GM19238 (cell line): ENCODE measurements at regions not wholly inside any gene's neighbourhood (a gene's known extent, or its start where the extent isn't known, plus 50 kb on each side); places are given as distances from the start of the nearest gene placed in this dataset.
A peak's percentile ranks its signal among the peaks of the same experiment; 100 is the strongest.

Experiments used
- DNase-seq: peaks from one replicate; pipeline ENCODE4 v3.0.0; 2011; ENCODE audit warnings: low spot score; ENCODE audit not compliant: insufficient read length

- no peak for DNase-seq
Measured at GRCh38 chr12:30828686-30829085, 73.9 kb upstream of the CAPRIN2 start.

DNA sequence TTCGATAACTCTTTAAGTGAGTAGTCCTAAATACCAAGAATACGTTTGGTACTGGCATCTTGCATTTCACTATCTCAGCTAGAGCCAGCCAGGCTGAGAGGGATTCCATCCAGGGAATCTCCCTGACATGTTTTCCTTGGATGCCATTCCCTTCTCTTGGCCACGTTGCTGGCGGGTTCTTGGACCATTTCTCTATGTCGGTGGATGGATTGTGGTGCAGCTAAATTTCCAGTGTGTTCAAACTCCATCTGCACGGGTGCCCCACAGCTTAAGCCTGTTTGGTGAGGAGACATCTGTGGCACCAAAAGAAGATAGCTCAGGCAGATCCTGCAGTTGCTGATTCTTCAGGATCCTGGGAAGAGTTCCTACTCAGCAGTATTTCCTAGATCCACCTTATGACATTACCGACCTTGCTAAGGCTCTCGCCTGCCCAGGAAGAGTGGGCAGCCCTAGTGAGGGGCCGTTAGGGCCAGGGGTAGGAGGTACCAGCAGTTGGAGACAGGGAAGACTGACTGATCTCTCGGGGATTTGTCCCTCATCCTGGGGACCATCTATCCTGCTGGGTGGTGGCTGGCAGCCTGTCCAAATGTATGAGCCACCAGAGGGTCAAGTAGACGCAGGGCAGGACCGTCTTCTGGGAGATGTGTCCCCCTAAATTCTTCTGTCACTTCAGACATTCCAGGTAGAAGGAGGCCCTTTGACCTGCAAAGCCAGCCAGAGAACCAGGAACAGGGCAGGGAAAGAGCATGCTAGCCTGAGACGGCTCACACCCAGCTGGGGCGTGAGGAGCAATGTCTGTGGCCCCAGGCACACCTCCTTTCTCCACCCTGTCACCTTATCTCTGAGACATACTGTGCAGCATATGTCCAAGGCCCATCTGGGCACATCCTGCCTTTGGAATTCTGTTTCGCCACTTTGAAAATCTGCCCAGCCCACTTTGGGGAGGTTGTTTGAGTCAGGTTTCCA is 72.6 kb upstream of the CAPRIN2 start:
- DNase-seq: no peak

DNA sequence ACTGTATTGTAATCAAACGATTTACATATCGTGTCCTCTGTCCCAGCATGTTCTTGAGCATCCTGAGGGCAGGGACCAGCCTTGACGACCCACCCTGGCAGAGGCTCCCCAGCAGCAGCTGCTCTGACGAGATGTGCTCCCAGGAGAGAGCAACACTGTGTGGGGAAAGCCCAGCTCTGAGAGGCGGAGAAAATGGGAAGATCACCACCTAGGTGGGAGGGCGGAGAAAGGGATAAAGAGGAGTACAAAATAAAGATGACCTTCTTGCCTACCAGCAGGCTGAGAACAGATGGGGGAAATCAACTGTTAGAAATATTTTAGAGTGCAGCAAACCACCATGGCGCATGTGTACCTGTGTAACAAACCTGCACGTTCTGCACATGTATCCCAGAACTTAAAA is 71.5 kb upstream of the CAPRIN2 start:
- DNase-seq: no peak

DNA sequence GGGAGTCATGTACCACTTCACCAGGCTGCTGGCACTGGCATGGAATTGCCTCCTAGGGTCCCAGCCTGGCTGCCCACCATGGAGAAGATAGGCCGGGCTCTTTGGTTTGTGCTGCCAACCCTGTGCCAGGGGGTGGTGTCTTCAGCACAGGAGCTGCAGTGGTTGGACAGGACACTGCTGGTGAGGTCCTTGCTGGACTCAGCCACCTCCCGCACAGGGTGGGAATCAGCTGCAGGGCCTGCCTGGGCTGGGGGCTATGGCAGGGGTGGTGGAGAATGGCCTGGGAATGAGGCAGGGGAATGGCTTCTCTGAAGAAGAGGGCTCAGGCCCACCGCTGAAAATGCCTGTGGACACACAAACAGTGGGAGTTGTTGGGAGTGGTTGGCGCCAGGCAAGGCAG is 70.6 kb upstream of the CAPRIN2 start:
- no peak for DNase-seq

DNA sequence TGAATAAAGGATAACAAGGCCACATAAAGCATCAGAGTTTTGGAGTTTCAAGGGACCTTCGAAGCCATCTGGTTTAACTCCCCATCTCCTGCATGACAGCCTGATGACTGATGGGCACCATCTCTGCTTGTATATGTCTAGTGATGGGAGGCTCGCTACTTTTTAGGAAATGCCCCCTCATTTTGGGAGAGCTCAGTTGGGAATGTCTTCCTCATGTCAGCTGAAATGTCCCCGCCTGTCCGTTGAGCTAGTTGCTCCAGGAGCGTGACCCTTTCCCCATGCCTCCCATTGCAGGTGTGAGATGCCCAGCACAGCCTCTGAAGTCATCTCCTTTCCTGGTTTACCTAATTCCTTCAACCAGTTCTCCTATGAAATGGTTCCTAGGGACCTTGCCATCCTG is 69.6 kb upstream of the CAPRIN2 start:
- DNase-seq: no peak

GRCh38 chr12:30823764-30824163 is 69.0 kb upstream of the CAPRIN2 start:
- no peak for DNase-seq

GRCh38 chr12:30823156-30823699 is 68.5 kb upstream of the CAPRIN2 start:
- DNase-seq: no peak

DNA sequence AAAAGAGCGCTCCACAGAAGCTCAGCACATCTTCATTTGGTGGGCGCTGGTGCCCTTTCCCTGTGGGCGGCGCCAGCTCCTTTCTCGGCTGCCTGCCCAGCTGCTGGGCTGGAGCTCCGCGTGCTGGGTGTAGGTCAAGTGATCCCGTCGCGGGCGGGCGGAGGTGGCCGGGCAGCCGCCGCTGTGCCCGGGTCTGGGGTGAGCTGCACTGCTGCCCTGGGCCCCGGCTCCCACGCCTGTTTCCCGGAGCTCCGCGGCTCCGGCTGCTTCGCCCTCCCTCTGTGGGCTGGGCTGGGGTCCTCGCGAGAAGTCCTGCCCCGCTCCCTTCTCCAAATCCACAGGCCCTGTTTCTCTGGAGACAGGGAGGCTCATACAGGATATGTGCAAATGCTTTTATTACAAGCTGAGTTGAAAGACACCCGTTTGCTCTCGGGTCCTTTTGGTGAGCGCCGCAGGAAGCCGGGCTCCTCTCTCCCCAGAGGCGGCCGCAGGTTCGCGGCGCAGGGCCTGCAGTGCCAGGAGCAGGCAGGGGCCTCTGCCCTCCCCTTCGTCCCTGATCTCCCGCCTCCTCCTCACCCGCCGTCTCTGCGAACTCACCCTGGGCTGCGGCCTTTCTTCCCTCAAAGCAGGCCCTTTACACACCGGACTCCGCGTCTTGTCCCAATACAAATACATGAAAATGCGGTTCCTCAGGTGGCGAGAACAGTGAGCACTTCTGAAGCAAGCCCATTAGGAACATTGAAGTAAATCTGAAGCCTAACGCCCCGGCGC is 67.8 kb upstream of the CAPRIN2 start:
- peak; percentile 13 for DNase-seq

DNA sequence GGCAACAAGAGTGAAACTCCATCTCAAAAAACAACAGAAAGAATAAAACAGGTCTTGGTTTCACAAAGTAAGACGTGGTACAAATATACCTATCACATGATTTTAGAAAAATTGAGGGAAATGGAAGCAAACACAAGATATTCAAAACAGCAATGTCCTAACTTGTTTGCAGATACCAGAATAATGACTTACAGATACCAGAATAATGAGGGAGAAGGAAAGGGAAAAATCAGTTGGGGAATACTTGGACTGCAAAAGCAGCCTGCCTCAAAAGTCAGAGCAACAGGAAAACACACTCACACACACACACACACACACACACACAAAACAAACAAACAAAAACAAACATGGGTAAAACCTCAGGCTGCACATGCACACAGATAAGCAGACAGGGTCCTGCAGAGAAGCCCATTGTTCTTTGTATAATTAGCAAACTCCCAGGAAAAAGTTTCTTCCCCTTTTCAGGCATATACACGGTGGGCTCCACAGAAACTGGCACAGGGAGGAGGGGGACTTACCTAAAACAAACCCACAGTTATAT is 65.7 kb upstream of the CAPRIN2 start:
- no peak for DNase-seq

DNA sequence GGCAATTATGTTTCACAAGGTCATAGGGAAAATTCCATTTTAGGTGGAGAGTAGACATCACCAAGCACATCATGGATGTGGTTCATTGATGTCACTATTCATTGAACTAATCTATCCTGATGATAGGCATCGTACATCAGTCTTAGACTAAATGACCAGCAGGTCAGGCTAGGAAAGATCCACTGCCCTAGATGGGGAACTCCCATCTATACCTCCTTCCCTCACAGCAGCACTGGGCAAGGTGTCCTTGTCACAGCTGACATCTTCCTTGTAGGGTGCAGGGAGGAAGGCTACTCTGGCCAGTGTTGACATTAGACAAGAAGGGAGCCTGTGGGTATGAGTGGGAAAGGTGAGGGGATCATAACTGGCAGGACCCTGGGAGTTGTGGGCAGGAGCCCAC is 63.8 kb upstream of the CAPRIN2 start:
- no peak for DNase-seq

DNA sequence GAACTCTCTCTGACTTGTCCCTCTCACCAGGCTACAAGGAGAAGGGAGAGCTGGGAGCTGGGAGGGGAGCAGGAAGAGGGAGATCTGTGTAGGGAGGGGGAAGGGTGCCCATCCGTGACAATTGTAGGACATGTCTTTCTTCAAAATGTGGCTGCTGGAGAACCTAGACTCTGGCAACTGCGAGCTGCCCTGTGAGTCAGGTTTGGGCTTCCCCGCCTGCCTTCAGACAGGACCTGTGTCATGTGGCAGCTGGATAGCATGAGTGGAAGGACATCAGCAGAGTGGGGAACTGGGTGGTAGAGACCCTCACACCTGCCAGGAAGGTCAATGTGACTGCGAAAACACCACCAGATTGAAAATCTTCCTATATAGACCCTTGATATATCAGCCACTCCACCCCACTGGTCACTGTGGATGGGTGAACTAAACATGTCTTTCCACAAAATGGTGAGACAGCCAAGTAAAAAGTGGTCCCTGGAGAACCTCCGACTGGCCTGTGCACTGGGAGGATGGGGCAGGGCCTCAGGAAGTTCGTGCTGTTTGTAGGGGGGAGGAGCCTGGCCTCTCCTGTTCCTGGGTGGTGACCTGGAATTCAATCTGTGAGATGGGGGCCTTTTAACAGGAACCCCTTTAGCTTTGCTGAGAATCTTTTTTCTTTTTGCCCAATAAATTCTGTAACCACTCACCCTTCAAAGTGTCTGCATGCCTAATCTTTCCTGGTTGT is 62.2 kb upstream of the CAPRIN2 start:
- no peak for DNase-seq

- DNase-seq: no peak
Measured at GRCh38 chr12:30814295-30814655, 59.5 kb upstream of the CAPRIN2 start.

GRCh38 chr12:30813525-30814294 is 59.0 kb upstream of the CAPRIN2 start:
- no peak for DNase-seq

GRCh38 chr12:30811966-30812365 is 57.2 kb upstream of the CAPRIN2 start:
- no peak for DNase-seq

DNA sequence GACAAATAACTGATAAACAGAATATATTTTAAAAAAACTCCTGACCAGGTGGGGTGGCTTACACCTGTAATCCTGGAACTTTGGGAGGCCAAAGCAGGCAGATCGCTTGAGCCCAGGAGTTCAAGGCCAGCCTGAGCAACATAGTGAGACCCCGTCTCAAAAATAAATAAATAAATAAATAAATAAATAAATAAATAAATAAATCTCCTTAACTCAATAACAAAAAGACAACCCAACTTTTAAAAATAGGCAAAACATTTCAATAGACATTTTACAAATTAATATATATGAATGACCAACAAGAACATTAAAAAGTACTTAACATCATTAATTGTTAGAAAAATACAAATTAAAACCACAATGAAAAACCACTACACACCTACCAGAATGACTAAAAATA is 56.2 kb upstream of the CAPRIN2 start:
- DNase-seq: no peak

DNA sequence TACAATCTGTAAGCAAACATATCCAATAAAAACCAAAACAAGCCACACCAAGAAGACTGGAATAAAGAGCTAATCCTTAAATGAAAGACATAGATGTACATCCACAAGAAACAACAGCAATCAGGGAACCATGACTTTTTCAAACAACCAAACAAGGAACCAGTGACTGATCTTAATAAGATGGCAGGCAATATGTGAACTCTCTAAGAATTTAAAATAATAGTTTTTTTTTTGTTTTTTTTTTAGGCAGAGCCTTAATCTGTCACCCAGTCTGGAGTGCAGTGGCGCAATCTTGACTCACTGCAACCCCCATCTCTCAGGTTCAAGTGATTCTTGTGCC is 52.9 kb upstream of the CAPRIN2 start:
- DNase-seq: no peak

- DNase-seq: no peak
Measured at GRCh38 chr12:30806989-30807694, 52.4 kb upstream of the CAPRIN2 start.

- DNase-seq: no peak
Measured at GRCh38 chr12:30805959-30806358, 51.2 kb upstream of the CAPRIN2 start.
